ENCODE measurements at regions not wholly inside any gene's neighbourhood (a gene's known extent, or its start where the extent isn't known, plus 50 kb on each side); places are given as distances from the start of the nearest gene placed in this dataset.

DNA sequence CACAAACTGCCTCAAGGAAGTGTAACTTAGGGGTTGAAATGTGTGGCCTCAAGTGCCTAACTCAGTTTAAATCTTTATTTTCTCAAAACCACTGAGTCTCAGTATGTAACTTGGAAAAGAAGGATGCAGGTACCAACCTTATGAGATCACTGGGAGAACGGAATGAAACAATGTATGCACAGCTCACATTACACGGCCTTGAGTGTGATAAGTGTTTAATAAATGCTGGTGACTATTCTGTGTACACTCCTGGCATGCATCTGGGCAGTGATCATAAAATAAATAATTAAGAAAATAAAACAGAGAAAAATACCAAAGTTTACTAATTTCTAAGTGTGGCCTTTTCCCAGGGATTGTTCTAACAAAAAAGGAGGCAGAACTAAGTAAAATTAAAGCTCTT lies 974.5 kb upstream of the FLRT2 start:
- Histone ChIP-seq H3K36me3 (ENCODE audit: control insufficient read depth, insufficient read depth, low read length) (no peaks in the 10 kb centered on the region), H3K4me1 (ENCODE audit: control insufficient read depth, insufficient read depth, low read length) (no peaks in the 10 kb centered on the region), H3K4me3 (ENCODE audit: low read depth in 2 of 2, low read length in 2 of 2) (no peak overlapping the region), H3K27ac (ENCODE audit: low read length) (no peak overlapping the region), H3K27me3 (ENCODE audit: control insufficient read depth, insufficient read depth, low read length) (no peaks in the 10 kb centered on the region), H3K9me3 (ENCODE audit: control insufficient read depth, insufficient read depth, low read depth, low read length) (no peaks in the 10 kb centered on the region)
- no TSS peak for BruUV-seq (replicated peaks)
- ChIA-PET CTCF (no interaction called here), POLR2A (no interaction called here)
- no peak for DNase-seq (ENCODE audit: low read depth, low spot score)
- in situ Hi-C loops (cut with HindIII; ENCODE audit: low pct_unique_long_range_greater_than_20kb, low sequenced_read_pairs), result no loop called here
- intact Hi-C loops (cut with micrococcal nuclease; ENCODE audit: unreplicated experiment), result no loop called here
- no peak for ATAC-seq
- TF ChIP-seq, protein P1, sequence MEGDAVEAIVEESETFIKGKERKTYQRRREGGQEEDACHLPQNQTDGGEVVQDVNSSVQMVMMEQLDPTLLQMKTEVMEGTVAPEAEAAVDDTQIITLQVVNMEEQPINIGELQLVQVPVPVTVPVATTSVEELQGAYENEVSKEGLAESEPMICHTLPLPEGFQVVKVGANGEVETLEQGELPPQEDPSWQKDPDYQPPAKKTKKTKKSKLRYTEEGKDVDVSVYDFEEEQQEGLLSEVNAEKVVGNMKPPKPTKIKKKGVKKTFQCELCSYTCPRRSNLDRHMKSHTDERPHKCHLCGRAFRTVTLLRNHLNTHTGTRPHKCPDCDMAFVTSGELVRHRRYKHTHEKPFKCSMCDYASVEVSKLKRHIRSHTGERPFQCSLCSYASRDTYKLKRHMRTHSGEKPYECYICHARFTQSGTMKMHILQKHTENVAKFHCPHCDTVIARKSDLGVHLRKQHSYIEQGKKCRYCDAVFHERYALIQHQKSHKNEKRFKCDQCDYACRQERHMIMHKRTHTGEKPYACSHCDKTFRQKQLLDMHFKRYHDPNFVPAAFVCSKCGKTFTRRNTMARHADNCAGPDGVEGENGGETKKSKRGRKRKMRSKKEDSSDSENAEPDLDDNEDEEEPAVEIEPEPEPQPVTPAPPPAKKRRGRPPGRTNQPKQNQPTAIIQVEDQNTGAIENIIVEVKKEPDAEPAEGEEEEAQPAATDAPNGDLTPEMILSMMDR (IDR thresholded peaks at IDR 0.05), result no peak
- TF ChIP-seq SIN3A (IDR thresholded peaks at IDR 0.05; ENCODE audit: borderline replicate concordance, insufficient read depth, low read depth, low read length), result no peak

DNA sequence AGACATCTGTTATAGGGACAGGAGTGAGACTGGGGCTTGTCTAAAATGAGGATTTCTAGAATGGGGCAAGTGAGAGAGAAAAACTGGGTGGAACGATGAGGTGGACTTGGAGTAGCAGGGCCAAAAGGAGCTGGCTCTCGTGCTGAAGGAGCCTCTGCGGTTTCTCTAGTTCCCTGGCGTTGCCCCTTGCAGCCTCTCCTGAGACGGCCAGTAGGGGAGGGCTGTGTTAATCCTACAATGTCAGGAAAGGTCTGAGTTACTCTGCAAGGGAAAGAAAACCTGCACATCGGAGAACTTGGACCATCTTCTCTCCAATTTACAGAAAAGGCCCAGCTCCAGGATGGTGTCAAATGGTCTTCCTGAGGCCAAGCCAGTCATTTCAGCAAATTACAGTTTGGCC lies 963.8 kb upstream of the FLRT2 start:
- no peaks in the 10 kb centered on the region for H3K9me3 ChIP-seq (ENCODE audit: control insufficient read depth, insufficient read depth, low read depth, low read length)
- no peak overlapping the region for H3K4me3 ChIP-seq (ENCODE audit: low read depth in 2 of 2, low read length in 2 of 2)
- H3K4me1 ChIP-seq (ENCODE audit: control insufficient read depth, insufficient read depth, low read length), result no peaks in the 10 kb centered on the region
- BruUV-seq (replicated peaks), result no TSS peak
- DNase-seq (ENCODE audit: low read depth, low spot score), result no peak
- no peak overlapping the region for H3K27ac ChIP-seq (ENCODE audit: low read length)
- TF ChIP-seq TCF7L2 (IDR thresholded peaks at IDR 0.05; ENCODE audit: low read depth, low read length) (no peak), SIN3A (IDR thresholded peaks at IDR 0.05; ENCODE audit: borderline replicate concordance, insufficient read depth, low read depth, low read length) (no peak), REST (IDR thresholded peaks at IDR 0.05; ENCODE audit: insufficient read depth in 1 of 2, low read depth in 2 of 2, low read length in 1 of 2) (no peak), POLR2AphosphoS5 (IDR thresholded peaks at IDR 0.05; ENCODE audit: low read depth, low read length) (no peak)
- TF ChIP-seq, protein P1 (IDR thresholded peaks at IDR 0.05), result no peak
- POLR2A ChIA-PET, result no interaction called here
- H3K36me3 ChIP-seq (ENCODE audit: control insufficient read depth, insufficient read depth, low read length), result no peaks in the 10 kb centered on the region
- in situ Hi-C loops (cut with HindIII; ENCODE audit: low pct_unique_long_range_greater_than_20kb, low sequenced_read_pairs), result no loop called here
- no peaks in the 10 kb centered on the region for H3K27me3 ChIP-seq (ENCODE audit: control insufficient read depth, insufficient read depth, low read length)
- intact Hi-C loops (cut with micrococcal nuclease; ENCODE audit: unreplicated experiment), result no loop called here
- no peak for ATAC-seq
- CTCF ChIA-PET, result no interaction called here

GRCh38 chr14:84575681-84576080 lies 954.3 kb upstream of the FLRT2 start:
- DNase-seq (ENCODE audit: low read depth, low spot score), result no peak
- H3K36me3 ChIP-seq (ENCODE audit: control insufficient read depth, insufficient read depth, low read length), result no peaks in the 10 kb centered on the region
- TF ChIP-seq POLR2AphosphoS5 (IDR thresholded peaks at IDR 0.05; ENCODE audit: low read depth, low read length), result no peak
- TF ChIP-seq REST (IDR thresholded peaks at IDR 0.05; ENCODE audit: insufficient read depth in 1 of 2, low read depth in 2 of 2, low read length in 1 of 2), result no peak
- TF ChIP-seq, protein P1 (IDR thresholded peaks at IDR 0.05), result no peak
- TF ChIP-seq SIN3A (IDR thresholded peaks at IDR 0.05; ENCODE audit: borderline replicate concordance, insufficient read depth, low read depth, low read length), result no peak
- TF ChIP-seq TCF7L2 (IDR thresholded peaks at IDR 0.05; ENCODE audit: low read depth, low read length), result no peak
- ChIA-PET POLR2A (no interaction called here), CTCF (no interaction called here)
- ATAC-seq, result no peak
- no peaks in the 10 kb centered on the region for H3K9me3 ChIP-seq (ENCODE audit: control insufficient read depth, insufficient read depth, low read depth, low read length)
- H3K4me3 ChIP-seq (ENCODE audit: low read depth in 2 of 2, low read length in 2 of 2), result no peak overlapping the region
- intact Hi-C loops (cut with micrococcal nuclease; ENCODE audit: unreplicated experiment), result no loop called here
- no peaks in the 10 kb centered on the region for H3K27me3 ChIP-seq (ENCODE audit: control insufficient read depth, insufficient read depth, low read length)
- no peaks in the 10 kb centered on the region for H3K4me1 ChIP-seq (ENCODE audit: control insufficient read depth, insufficient read depth, low read length)
- no TSS peak for BruUV-seq (replicated peaks)
- no peak overlapping the region for H3K27ac ChIP-seq (ENCODE audit: low read length)
- in situ Hi-C loops (cut with HindIII; ENCODE audit: low pct_unique_long_range_greater_than_20kb, low sequenced_read_pairs), result no loop called here
